ENCODE measurements at regions not wholly inside any gene's neighbourhood (a gene's known extent, or its start where the extent isn't known, plus 50 kb on each side); places are given as distances from the start of the nearest gene placed in this dataset.

DNA sequence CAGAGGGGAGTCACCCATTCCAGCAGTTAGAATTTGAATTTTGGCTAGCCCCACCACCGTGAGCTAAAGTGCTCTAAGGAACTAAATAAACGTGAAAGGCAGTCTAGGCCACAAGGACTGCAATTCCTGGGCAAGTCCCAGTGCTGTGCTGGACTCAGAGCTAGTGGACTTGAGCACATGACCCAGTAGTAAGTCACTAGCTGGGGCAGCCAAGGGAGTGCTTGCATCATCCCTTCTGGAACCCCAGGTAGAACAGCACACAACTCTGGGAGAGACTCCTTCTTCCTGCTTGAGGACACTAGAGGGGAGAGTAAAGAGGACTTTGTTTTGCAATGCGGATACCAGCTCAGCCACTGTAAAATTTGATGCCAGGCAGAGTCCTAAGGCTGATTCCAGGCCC is 672.2 kb downstream of the CPS1 start:
- DNase-seq (ENCODE audit: low read depth in 2 of 2), result no peak

GRCh38 chr2:211237586-211238275 is 681.3 kb downstream of the CPS1 start:
- DNase-seq (ENCODE audit: low read depth in 2 of 2), result no peak

DNA sequence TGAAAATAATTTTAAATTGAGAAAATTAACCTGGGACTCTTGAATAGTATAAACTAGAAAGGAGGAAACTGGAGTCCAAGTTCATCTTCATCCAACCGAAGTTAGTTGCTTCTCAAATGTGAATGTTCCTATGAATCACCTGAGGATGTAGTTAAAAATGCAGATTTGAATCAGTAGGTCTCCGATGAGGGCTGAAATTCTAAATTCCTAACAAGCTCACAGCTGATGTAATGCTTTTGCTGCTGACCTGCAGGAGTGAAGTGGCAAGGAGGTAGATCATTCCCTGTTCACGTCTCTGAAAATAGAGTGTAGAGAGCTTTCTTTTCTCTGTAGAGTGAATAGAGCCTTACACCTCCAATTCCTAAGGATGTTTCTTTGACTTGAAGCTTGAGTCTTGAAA is 685.5 kb downstream of the CPS1 start:
- DNase-seq (ENCODE audit: low read depth in 2 of 2), result no peak

- no peak for DNase-seq (ENCODE audit: low read depth in 2 of 2)
Measured at GRCh38 chr2:211247751-211248150, 691.4 kb downstream of the CPS1 start.

DNA sequence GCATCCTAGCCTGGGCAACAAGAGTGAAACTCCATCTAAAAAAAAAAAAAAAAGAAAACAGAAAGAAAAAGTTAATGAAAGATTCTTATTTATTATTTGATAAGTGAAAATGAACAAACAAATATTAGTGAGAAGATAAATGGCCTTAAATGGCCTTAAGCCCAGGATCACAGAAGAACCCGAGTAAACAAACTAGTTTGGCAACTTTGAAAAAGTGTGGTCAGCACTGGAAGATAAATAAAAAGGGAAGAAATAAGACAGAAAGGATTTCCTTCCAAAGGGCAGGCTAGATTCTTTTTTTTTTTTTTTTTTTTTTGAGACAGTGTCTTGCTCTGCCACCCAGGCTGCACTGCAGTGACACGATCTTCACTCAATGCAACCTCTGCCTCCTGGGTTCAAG is 692.4 kb downstream of the CPS1 start:
- DNase-seq (ENCODE audit: low read depth in 2 of 2), result no peak

- no peak for DNase-seq (ENCODE audit: low read depth in 2 of 2)
Measured at GRCh38 chr2:211251016-211251415, 694.6 kb downstream of the CPS1 start.

DNA sequence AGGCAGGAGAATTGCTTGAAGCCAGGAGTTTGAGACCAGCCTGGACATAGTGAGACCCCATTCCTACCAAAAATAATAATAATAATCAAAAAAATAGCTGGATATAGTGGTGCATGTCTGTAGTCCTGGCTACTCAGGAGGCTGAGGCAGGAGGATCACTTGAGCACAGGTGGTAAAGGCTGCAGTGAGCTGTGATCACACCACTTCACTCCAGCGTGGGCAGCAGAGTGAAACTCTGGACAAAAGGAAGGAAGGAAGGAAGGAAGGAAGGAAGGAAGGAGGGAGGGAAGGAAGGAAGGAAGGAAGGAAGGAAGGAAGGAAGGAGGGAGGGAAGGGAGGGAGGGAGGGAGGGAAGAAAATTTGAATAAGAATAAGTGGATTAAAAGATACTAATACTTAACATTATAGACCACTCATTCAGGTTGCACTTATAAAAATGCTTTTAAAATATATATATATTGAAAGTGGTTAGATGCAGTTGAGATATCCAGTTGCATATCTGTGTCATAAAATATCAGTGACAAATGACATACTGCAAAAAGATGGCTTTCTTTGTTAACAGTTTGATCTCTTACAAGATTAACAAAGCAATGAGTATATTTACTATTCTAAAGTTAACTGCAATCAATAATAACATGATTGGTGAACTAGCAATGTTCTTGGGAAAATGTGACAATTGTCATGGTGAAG is 702.4 kb downstream of the CPS1 start:
- DNase-seq (ENCODE audit: low read depth in 2 of 2), result no peak

DNA sequence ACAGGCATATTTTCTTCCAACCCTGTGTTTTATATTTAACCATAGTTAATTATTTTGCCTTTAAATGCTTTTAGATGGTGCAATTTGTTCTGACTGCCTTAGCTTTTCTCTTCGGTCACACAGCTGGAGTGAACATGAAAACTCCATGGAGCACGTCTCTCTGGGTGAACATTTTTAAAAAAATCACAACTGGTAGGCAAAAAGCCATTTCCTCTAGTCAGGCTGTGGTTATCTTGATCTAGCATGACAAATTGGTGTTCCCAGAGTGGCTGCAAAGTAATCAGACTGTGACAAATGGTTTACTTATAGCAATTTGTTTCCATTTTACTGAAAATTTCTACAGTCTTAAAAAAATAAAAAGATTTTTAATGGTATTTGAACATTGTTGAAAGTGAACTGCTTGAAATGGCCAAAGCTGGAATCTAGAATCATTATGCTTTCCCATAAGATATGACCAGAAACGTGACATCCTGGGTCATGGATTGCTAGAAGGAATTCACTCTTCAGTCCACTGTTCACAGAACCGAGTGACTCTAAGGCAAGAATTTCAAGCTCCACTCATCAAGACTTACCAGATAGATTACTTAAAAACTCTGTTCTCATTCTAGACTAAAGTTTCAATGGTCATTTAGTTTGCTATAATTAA is 703.6 kb downstream of the CPS1 start:
- no peak for DNase-seq (ENCODE audit: low read depth in 2 of 2)

GRCh38 chr2:211270257-211270656 is 713.9 kb downstream of the CPS1 start:
- no peak for DNase-seq (ENCODE audit: low read depth in 2 of 2)

- DNase-seq (ENCODE audit: low read depth in 2 of 2), result no peak
Measured at GRCh38 chr2:211281430-211282073, 725.2 kb downstream of the CPS1 start.

- no peak for DNase-seq (ENCODE audit: low read depth in 2 of 2)
Measured at GRCh38 chr2:211302676-211303075, 746.3 kb downstream of the CPS1 start.

GRCh38 chr2:211306929-211307328 is 750.5 kb downstream of the CPS1 start:
- no peak for DNase-seq (ENCODE audit: low read depth in 2 of 2)

Measured in stimulated activated CD8-positive, alpha-beta memory T cell treated with anti-CD3 and anti-CD28 coated beads, Interleukin-2, amount 100 ng/mL, for 1 hour (primary cell).